Endodermal cell (in vitro differentiated cells): ENCODE measurements at regions not wholly inside any gene's neighbourhood (a gene's known extent, or its start where the extent isn't known, plus 50 kb on each side); places are given as distances from the start of the nearest gene placed in this dataset.

Experiments
- DNase-seq: peaks from one replicate; pipeline ENCODE4 v3.0.0-alpha.2; 2017
- H3K27ac ChIP-seq: 2 replicates; pipeline ENCODE4 v1.5.1; 2013; ENCODE audit warnings: mild to moderate bottlenecking, low read depth, low read length, moderate library complexity
- H3K27me3 ChIP-seq: 2 replicates; pipeline ENCODE4 v1.6.1; 2013; ENCODE audit warnings: mild to moderate bottlenecking, low read length, moderate library complexity; ENCODE audit not compliant: insufficient read depth, control insufficient read depth, poor library complexity, severe bottlenecking
- H3K36me3 ChIP-seq: 2 replicates; pipeline ENCODE4 v1.7.0; 2013; ENCODE audit warnings: mild to moderate bottlenecking, low read length, moderate library complexity; ENCODE audit not compliant: control insufficient read depth, insufficient read depth
- H3K4me1 ChIP-seq: one replicate; pipeline ENCODE4 v1.7.0; 2013; ENCODE audit warnings: low read length; ENCODE audit not compliant: control insufficient read depth, insufficient read depth
- H3K4me3 ChIP-seq: 2 replicates; pipeline ENCODE4 v1.5.1; 2013; ENCODE audit warnings: mild to moderate bottlenecking, low read length, moderate library complexity
- H3K9ac ChIP-seq: 2 replicates; pipeline ENCODE4 v1.6.1; 2013; ENCODE audit warnings: mild to moderate bottlenecking, low read length, moderate library complexity; ENCODE audit not compliant: poor library complexity, severe bottlenecking; ENCODE audit errors: extremely low read depth
- H3K9me3 ChIP-seq: 2 replicates; pipeline ENCODE4 v1.6.1; 2013; ENCODE audit warnings: mild to moderate bottlenecking, low read length, moderate library complexity; ENCODE audit not compliant: control insufficient read depth
- H3K27ac Mint-ChIP-seq: 2 replicates; pipeline ENCODE4 v1.8.0; 2020; ENCODE audit warnings: mixed read lengths
- H3K27me3 Mint-ChIP-seq: 2 replicates; pipeline ENCODE4 v1.8.0; 2021; ENCODE audit warnings: mild to moderate bottlenecking, mixed read lengths; ENCODE audit not compliant: insufficient read depth
- H3K36me3 Mint-ChIP-seq: 2 replicates; pipeline ENCODE4 v1.8.0; 2020; ENCODE audit warnings: low read depth, mixed read lengths
- H3K4me1 Mint-ChIP-seq: 2 replicates; pipeline ENCODE4 v1.8.0; 2020; ENCODE audit warnings: mixed read lengths
- H3K4me3 Mint-ChIP-seq: 2 replicates; pipeline ENCODE4 v1.8.0; 2020; ENCODE audit warnings: mild to moderate bottlenecking, moderate library complexity, mixed read lengths
- H3K9me3 Mint-ChIP-seq: 2 replicates; pipeline ENCODE4 v1.8.0; 2020; ENCODE audit warnings: mild to moderate bottlenecking, mixed read lengths
- WGBS, 2 experiments: methylation state at CpG; one replicate each; pipeline versions ENCODE4 v1.1.5 to v1.1.7; 2013; ENCODE audit warnings: missing lambda C conversion rate in 2 of 2, mixed read lengths in 1 of 2; ENCODE audit not compliant: insufficient coverage in 1 of 2, insufficient read length in 1 of 2; 5-methylcytosine and 5-hydroxymethylcytosine counted together
- TF ChIP-seq, protein P1 (sequence below): fragments of 200-600 bp; sonication (generic); conservative IDR thresholded peaks from 2 replicates; pipeline ENCODE4 v1.5.0; 2021; ENCODE audit warnings: antibody characterized with exemption, mild to moderate bottlenecking

DNA sequence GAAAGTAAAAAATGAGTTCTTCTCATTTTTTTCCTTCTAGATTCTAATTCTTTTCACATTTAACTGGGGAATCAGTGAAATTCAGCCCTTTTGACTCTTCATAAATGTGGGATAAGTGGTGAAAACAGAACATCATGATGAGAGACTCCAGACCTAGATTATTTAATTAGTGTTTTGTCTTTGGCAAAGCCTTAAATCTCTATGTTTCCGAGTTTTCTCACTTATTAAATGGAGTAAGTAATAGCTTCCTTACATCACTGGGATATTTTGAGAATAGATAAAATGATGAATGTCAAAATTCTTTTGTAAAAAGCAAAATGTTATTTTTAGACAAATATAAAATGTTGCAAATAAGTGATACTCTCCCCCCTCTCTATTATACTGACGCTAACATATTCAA, 468.6 kb upstream of the ARRDC3 start:
- H3K4me1 ChIP-seq = no peaks in the 10 kb centered on the region
- H3K9ac ChIP-seq = no peak overlapping the region
- no peaks in the 10 kb centered on the region for H3K36me3 ChIP-seq
- no peaks in the 10 kb centered on the region for H3K27me3 ChIP-seq
- H3K36me3 Mint-ChIP-seq = no peaks in the 10 kb centered on the region
- no peak for DNase-seq
- TF ChIP-seq, protein P1, sequence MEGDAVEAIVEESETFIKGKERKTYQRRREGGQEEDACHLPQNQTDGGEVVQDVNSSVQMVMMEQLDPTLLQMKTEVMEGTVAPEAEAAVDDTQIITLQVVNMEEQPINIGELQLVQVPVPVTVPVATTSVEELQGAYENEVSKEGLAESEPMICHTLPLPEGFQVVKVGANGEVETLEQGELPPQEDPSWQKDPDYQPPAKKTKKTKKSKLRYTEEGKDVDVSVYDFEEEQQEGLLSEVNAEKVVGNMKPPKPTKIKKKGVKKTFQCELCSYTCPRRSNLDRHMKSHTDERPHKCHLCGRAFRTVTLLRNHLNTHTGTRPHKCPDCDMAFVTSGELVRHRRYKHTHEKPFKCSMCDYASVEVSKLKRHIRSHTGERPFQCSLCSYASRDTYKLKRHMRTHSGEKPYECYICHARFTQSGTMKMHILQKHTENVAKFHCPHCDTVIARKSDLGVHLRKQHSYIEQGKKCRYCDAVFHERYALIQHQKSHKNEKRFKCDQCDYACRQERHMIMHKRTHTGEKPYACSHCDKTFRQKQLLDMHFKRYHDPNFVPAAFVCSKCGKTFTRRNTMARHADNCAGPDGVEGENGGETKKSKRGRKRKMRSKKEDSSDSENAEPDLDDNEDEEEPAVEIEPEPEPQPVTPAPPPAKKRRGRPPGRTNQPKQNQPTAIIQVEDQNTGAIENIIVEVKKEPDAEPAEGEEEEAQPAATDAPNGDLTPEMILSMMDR = no peak
- no peak overlapping the region for H3K27ac ChIP-seq
- H3K27me3 Mint-ChIP-seq = no peaks in the 10 kb centered on the region
- no peak overlapping the region for H3K4me3 ChIP-seq
- H3K4me1 Mint-ChIP-seq = peaks cover 2% of the 10 kb centered on the region
- 75% methylated on average over 1 of the region's 2 CpGs; no CpG with 5 or more reads in 1 of the 2 experiments for WGBS, 2 experiments
- no peak overlapping the region for H3K27ac Mint-ChIP-seq
- H3K9me3 Mint-ChIP-seq = no peaks in the 10 kb centered on the region
- no peaks in the 10 kb centered on the region for H3K9me3 ChIP-seq
- H3K4me3 Mint-ChIP-seq = no peak overlapping the region

DNA sequence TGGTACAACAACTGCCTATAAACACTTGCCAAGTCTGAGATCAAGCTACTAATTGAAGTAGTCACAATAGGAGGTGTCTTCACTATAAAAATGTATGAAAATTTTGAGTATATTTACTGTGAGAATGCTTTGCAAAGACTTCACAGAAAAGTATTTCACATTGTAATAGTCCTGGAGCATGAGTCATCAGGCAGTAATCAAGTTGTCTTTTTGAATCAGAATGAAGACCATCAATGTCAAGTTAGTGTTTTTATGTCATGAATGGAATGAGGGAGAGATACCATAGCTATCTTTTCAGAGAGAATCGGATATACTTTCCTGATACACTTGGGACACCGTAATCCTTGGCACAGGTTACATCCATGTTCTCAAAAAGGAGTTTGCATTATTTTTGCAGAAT, 466.9 kb upstream of the ARRDC3 start:
- Histone ChIP-seq H3K9me3 (no peaks in the 10 kb centered on the region), H3K4me3 (no peak overlapping the region), H3K27ac (no peak overlapping the region), H3K27me3 (no peaks in the 10 kb centered on the region), H3K4me1 (no peaks in the 10 kb centered on the region), H3K36me3 (no peaks in the 10 kb centered on the region), H3K9ac (no peak overlapping the region)
- no peaks in the 10 kb centered on the region for H3K36me3 Mint-ChIP-seq
- TF ChIP-seq, protein P1 = no peak
- H3K27me3 Mint-ChIP-seq = no peaks in the 10 kb centered on the region
- peak overlapping the region; percentile 13 for H3K27ac Mint-ChIP-seq
- H3K4me1 Mint-ChIP-seq = peaks cover 2% of the 10 kb centered on the region
- no peaks in the 10 kb centered on the region for H3K9me3 Mint-ChIP-seq
- no peak for DNase-seq
- WGBS, 2 experiments = 91 to 95% methylated on average over 2 of the region's 2 CpGs
- no peak overlapping the region for H3K4me3 Mint-ChIP-seq

DNA sequence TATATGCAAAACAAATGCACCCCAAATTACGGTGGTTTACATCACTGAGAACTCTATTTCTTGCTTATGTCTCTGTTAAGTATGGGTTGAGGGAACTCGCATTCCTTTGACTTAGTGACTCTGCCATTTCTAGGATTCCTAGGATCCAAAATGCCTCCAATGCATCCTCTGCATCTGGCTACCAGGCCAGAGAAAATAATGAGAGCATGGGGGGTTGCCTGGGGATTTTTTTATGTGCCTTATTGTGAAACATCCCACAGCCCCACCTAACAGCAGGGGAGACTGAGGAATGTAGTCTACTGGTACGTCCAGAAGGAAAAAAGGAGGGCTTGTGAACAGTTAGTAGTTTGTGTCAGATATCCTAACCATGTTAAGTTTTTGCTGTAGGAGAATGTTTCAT, 466.0 kb upstream of the ARRDC3 start:
- WGBS, 2 experiments = 55 to 81% methylated on average over 2 to 3 of the region's 3 CpGs
- Histone ChIP-seq H3K4me1 (no peaks in the 10 kb centered on the region), H3K4me3 (no peak overlapping the region), H3K36me3 (no peaks in the 10 kb centered on the region), H3K9ac (no peak overlapping the region), H3K9me3 (no peaks in the 10 kb centered on the region), H3K27me3 (no peaks in the 10 kb centered on the region), H3K27ac (no peak overlapping the region)
- Mint-ChIP-seq H3K4me1 (peaks cover 2% of the 10 kb centered on the region), H3K36me3 (no peaks in the 10 kb centered on the region), H3K4me3 (no peak overlapping the region), H3K9me3 (no peaks in the 10 kb centered on the region), H3K27me3 (no peaks in the 10 kb centered on the region), H3K27ac (no peak overlapping the region)
- TF ChIP-seq, protein P1 = no peak
- DNase-seq = peak; percentile 39
